HepG2 (cell line): ENCODE measurements at regions not wholly inside any gene's neighbourhood (a gene's known extent, or its start where the extent isn't known, plus 50 kb on each side); places are given as distances from the start of the nearest gene placed in this dataset.

Experiments used
- ATAC-seq: fragments of 200-7000 bp; cut with Tn5 transposase; 3 replicates; pipeline ENCODE4 v1.9.1; 2020; ENCODE audit warnings: mild to moderate bottlenecking, moderate library complexity
- BruUV-seq: library from RNA; stranded (reverse); fragments of 400-500 nt; replicated peaks from 2 replicates; lab custom pipeline; 2021; lab: Mats Ljungman, UMichigan
- CTCF ChIA-PET: fragments of 300-600 bp; formaldehyde crosslinking; extraction: SDS; loops from one replicate; lab custom pipeline; 2021; ENCODE audit warnings: low total read pairs, inconsistent platforms, low intra/inter-chr PET ratio; lab: Yijun Ruan, JAX
- POLR2A ChIA-PET: fragments of 350-600 bp; sonication (Branson Sonifier 250); formaldehyde crosslinking; loops from one replicate; lab custom pipeline; 2020; ENCODE audit warnings: antibody characterized with exemption, inconsistent platforms; lab: Yijun Ruan, JAX
- DNase-seq: peaks from one replicate; pipeline ENCODE4 v3.0.0-alpha.2; 2015; ENCODE audit warnings: low spot score
- FAIRE-seq: peaks from 3 replicates; lab custom pipeline; 2011; peaks lifted over from hg19 to GRCh38; lab: Jason Lieb, UNC
- H2AFZ ChIP-seq: one replicate; pipeline ENCODE4 v1.6.1; 2011; ENCODE audit warnings: low read length, inconsistent platforms
- H3K27ac ChIP-seq: fragments of 300-600 bp; 3 replicates; pipeline ENCODE4 v1.8.0; 2011; ENCODE audit warnings: mixed run types, mild to moderate bottlenecking, mixed read lengths, low read length, inconsistent platforms; ENCODE audit not compliant: insufficient read depth; ENCODE audit errors: extremely low read length
- H3K27me3 ChIP-seq, 2 experiments: fragments of 200-600 bp in 1 of 2; 2 replicates in 1 of 2; 3 replicates in 1 of 2; pipeline versions ENCODE4 v1.6.0 to v1.8.0; 2011; ENCODE audit warnings: low read length in 2 of 2, mild to moderate bottlenecking in 2 of 2, moderate library complexity in 2 of 2, inconsistent platforms in 1 of 2; ENCODE audit not compliant: insufficient read depth in 2 of 2, control insufficient read depth in 1 of 2
- H3K36me3 ChIP-seq, 2 experiments: fragments of 200-600 bp in 1 of 2; replicated peaks in 1 of 2; 2 replicates in 1 of 2; 3 replicates in 1 of 2; pipeline versions ENCODE4 v1.5.1 to v1.8.0; 2011; ENCODE audit warnings: low read length in 2 of 2, inconsistent platforms in 1 of 2; ENCODE audit not compliant: insufficient read depth in 2 of 2, control insufficient read depth in 1 of 2
- H3K4me1 ChIP-seq: 2 replicates; pipeline ENCODE4 v1.5.1; 2012; ENCODE audit warnings: low read length, inconsistent platforms; ENCODE audit not compliant: insufficient read depth
- H3K4me2 ChIP-seq: 2 replicates; pipeline ENCODE4 v1.6.0; 2011; ENCODE audit warnings: low read depth, low read length, inconsistent platforms
- H3K4me3 ChIP-seq, 3 experiments: fragments of 200-600 bp in 1 of 3; sonication (generic), shearing (Covaris generic) in 1 of 3; replicated peaks in 1 of 3; 2 replicates each; pipeline ENCODE4 v1.5.1; 2011 to 2016; ENCODE audit warnings: low read length in 3 of 3, inconsistent platforms in 2 of 3, low read depth in 2 of 3, mild to moderate bottlenecking in 2 of 3, control low read depth in 1 of 3, mixed read lengths in 1 of 3; ENCODE audit not compliant: insufficient read depth in 1 of 3
- H3K79me2 ChIP-seq: one replicate; pipeline ENCODE4 v1.6.1; 2011; ENCODE audit warnings: low read length, inconsistent platforms; ENCODE audit not compliant: insufficient read depth
- H3K9ac ChIP-seq: 2 replicates; pipeline ENCODE4 v1.6.0; 2011; ENCODE audit warnings: mild to moderate bottlenecking, low read depth, low read length, inconsistent platforms; ENCODE audit not compliant: insufficient read depth
- H3K9me3 ChIP-seq: 2 replicates; pipeline ENCODE4 v1.5.1; 2012; ENCODE audit warnings: mild to moderate bottlenecking, low read length
- H4K20me1 ChIP-seq: 2 replicates; pipeline ENCODE4 v1.6.0; 2011; ENCODE audit warnings: inconsistent platforms, mild to moderate bottlenecking, low read length, moderate library complexity; ENCODE audit not compliant: insufficient read depth
- ETV6 ChIP-seq: sonication (generic); formaldehyde crosslinking; conservative IDR thresholded peaks from 2 replicates; pipeline ENCODE4 v1.4.0; 2020; ENCODE audit warnings: missing genetic modification reagents
- FOXA3 ChIP-seq: IDR thresholded peaks from 2 replicates; pipeline ENCODE4 v1.6.1; 2016; ENCODE audit warnings: missing genetic modification reagents, missing compliant biosample characterization
- FOXK1 ChIP-seq: sonication (generic); formaldehyde crosslinking; IDR thresholded peaks from 2 replicates; pipeline ENCODE4 v1.4.0; 2020; ENCODE audit warnings: low read depth, missing genetic modification reagents, borderline replicate concordance
- HMG20A ChIP-seq: IDR thresholded peaks from 2 replicates; pipeline ENCODE4 v1.6.1; 2016; ENCODE audit warnings: borderline replicate concordance
- IKZF4 ChIP-seq: sonication (generic); formaldehyde crosslinking; IDR thresholded peaks from 2 replicates; pipeline ENCODE4 v1.5.1; 2020; ENCODE audit warnings: borderline replicate concordance, mild to moderate bottlenecking, low read depth, missing genetic modification reagents; ENCODE audit errors: not compliant biosample characterization
- KDM1A ChIP-seq: IDR thresholded peaks from 2 replicates; pipeline ENCODE4 v1.6.1; 2016; ENCODE audit warnings: missing compliant biosample characterization
- NFIB ChIP-seq: sonication (generic); formaldehyde crosslinking; IDR thresholded peaks from 2 replicates; pipeline ENCODE4 v1.9.0; 2021; ENCODE audit warnings: missing genetic modification reagents, mild to moderate bottlenecking, borderline replicate concordance
- SNRNP70 ChIP-seq: fragments of 200-400 bp; formaldehyde crosslinking; IDR thresholded peaks from 2 replicates; pipeline ENCODE4 v1.6.1; 2017; ENCODE audit warnings: mild to moderate bottlenecking, low read depth, low read length, moderate library complexity
- TBX3 ChIP-seq: fragments of 450-650 bp; IDR thresholded peaks from 2 replicates; pipeline ENCODE4 v1.6.1; 2017; ENCODE audit warnings: antibody characterized with exemption, mild to moderate bottlenecking, inconsistent platforms, borderline replicate concordance
- TCF7L2 ChIP-seq: IDR thresholded peaks from 2 replicates; pipeline ENCODE4 v1.6.1; 2011; ENCODE audit warnings: mild to moderate bottlenecking, low read depth, low read length, moderate library complexity
- TRIM24 ChIP-seq: sonication (generic); formaldehyde crosslinking; IDR thresholded peaks from 2 replicates; pipeline ENCODE4 v1.8.0; 2022; ENCODE audit warnings: mild to moderate bottlenecking, missing genetic modification reagents
- ZNF382 ChIP-seq: sonication (generic); formaldehyde crosslinking; IDR thresholded peaks from 2 replicates; pipeline ENCODE4 v1.5.0; 2020; ENCODE audit warnings: missing genetic modification reagents, mild to moderate bottlenecking, borderline replicate concordance
- WGBS: methylation state at CpG from one replicate; pipeline ENCODE4 v1.1.6; 2017; ENCODE audit warnings: low lambda C conversion rate; 5-methylcytosine and 5-hydroxymethylcytosine counted together
- in situ Hi-C: cut with HindIII; loops from 2 replicates; pipeline ENCODE4 v1.10.0; 2017; ENCODE audit warnings: low pct_unique_long_range_greater_than_20kb; ENCODE audit not compliant: extremely low pct_ligation_motif_present
- intact Hi-C: fragments of 100-400 bp; cut with micrococcal nuclease; formaldehyde crosslinking; loops from one replicate; pipeline ENCODE4 v1.10.0; 2022; ENCODE audit not compliant: unreplicated experiment
- TF ChIP-seq, protein P1 (sequence below): sonication (generic); formaldehyde crosslinking; IDR thresholded peaks from 2 replicates; pipeline ENCODE4 v1.4.0; 2020; ENCODE audit warnings: missing genetic modification reagents, borderline replicate concordance
- TF ChIP-seq, protein P2 (sequence below): IDR thresholded peaks from 2 replicates; pipeline ENCODE4 v1.6.1; 2016; ENCODE audit warnings: missing genetic modification reagents, missing compliant biosample characterization
- TF ChIP-seq, protein P3 (sequence below): sonication (generic); formaldehyde crosslinking; IDR thresholded peaks from 2 replicates; pipeline ENCODE4 v1.8.1; 2023; ENCODE audit warnings: missing genetic modification reagents, inconsistent platforms, borderline replicate concordance

DNA sequence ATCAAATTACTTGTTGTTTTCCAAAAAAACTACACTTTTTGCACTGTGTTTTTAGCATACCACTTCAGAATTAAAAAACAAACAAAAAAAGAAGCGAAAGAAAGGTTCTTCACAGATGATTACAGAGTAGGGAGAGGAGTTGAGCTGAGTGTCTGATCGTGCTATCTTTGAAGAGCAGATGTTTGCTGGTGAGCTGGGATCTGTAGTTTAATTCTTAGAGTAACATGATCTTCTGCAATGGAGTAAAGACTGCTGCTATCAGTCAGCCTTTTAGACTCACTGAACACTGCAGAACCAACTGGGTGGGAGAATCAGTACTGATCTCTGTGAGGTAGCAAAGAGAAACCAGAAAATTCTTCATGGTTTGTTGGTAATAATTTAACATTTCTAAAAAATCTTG is 1197.8 kb upstream of the SORCS1 start:
- Histone ChIP-seq H3K4me3 (no peak overlapping the region), H3K36me3 (no peaks in the 10 kb centered on the region), H3K4me2 (no peak overlapping the region), H3K27me3 (no peaks in the 10 kb centered on the region), H3K4me1 (no peaks in the 10 kb centered on the region), H3K9ac (no peak overlapping the region), H3K9me3 (peaks cover 82% of the 10 kb centered on the region), H2AFZ (no peak overlapping the region), H3K27ac (no peak overlapping the region), H4K20me1 (no peaks in the 10 kb centered on the region), H3K79me2 (no peaks in the 10 kb centered on the region)
- 3% methylated on average over 2 of the region's 2 CpGs for WGBS
- intact Hi-C loops (no loop called here), in situ Hi-C loops (no loop called here)
- DNase-seq (no peak), ATAC-seq (no peak), FAIRE-seq (no peak)
- ChIA-PET CTCF (no interaction called here), POLR2A (no interaction called here)
- no TSS peak for BruUV-seq
- no peak for TF ChIP-seq ETV6
- no peak for TF ChIP-seq TRIM24 (CRISPR knock-in tag)
- TF ChIP-seq FOXK1 = no peak
- TF ChIP-seq HMG20A = no peak
- no peak for TF ChIP-seq IKZF4 (CRISPR knock-in tag)
- TF ChIP-seq SNRNP70 = no peak

DNA sequence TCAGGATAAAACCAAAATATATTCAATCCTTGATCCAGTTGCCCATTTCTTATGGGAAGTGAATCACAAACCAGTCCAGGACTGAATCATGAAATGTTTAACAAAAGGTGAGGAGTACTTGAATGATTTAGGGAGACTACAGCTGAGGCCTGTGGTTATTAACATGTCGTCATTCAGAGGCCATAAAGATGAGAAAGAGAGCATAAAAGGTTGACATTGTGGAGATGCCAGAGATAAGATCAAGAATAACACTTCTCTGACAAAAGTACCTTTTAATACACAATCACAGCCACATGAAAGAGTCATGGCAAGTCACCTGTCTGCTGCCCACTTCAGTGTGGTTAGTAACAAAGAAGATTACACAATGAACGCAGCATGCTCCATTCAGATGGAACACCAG is 1195.7 kb upstream of the SORCS1 start:
- Histone ChIP-seq H3K4me2 (no peak overlapping the region), H3K4me3 (no peak overlapping the region), H3K79me2 (no peaks in the 10 kb centered on the region), H3K4me1 (no peaks in the 10 kb centered on the region), H3K27me3 (no peaks in the 10 kb centered on the region), H3K9me3 (peaks cover 81% of the 10 kb centered on the region), H3K9ac (no peak overlapping the region), H4K20me1 (no peaks in the 10 kb centered on the region), H2AFZ (no peak overlapping the region), H3K27ac (no peak overlapping the region), H3K36me3 (no peaks in the 10 kb centered on the region)
- ChIA-PET POLR2A (no interaction called here), CTCF (no interaction called here)
- 0% methylated on average over 2 of the region's 2 CpGs for WGBS
- intact Hi-C loops = no loop called here
- in situ Hi-C loops = no loop called here
- no peak for ATAC-seq
- BruUV-seq = no TSS peak
- no peak for DNase-seq
- no peak for FAIRE-seq
- TF ChIP-seq NFIB (CRISPR knock-in tag) = no peak
- TF ChIP-seq KDM1A (CRISPR knock-in tag) = no peak
- TF ChIP-seq TBX3 = no peak
- TF ChIP-seq ZNF382 (CRISPR knock-in tag) = no peak
- TF ChIP-seq, protein P1, sequence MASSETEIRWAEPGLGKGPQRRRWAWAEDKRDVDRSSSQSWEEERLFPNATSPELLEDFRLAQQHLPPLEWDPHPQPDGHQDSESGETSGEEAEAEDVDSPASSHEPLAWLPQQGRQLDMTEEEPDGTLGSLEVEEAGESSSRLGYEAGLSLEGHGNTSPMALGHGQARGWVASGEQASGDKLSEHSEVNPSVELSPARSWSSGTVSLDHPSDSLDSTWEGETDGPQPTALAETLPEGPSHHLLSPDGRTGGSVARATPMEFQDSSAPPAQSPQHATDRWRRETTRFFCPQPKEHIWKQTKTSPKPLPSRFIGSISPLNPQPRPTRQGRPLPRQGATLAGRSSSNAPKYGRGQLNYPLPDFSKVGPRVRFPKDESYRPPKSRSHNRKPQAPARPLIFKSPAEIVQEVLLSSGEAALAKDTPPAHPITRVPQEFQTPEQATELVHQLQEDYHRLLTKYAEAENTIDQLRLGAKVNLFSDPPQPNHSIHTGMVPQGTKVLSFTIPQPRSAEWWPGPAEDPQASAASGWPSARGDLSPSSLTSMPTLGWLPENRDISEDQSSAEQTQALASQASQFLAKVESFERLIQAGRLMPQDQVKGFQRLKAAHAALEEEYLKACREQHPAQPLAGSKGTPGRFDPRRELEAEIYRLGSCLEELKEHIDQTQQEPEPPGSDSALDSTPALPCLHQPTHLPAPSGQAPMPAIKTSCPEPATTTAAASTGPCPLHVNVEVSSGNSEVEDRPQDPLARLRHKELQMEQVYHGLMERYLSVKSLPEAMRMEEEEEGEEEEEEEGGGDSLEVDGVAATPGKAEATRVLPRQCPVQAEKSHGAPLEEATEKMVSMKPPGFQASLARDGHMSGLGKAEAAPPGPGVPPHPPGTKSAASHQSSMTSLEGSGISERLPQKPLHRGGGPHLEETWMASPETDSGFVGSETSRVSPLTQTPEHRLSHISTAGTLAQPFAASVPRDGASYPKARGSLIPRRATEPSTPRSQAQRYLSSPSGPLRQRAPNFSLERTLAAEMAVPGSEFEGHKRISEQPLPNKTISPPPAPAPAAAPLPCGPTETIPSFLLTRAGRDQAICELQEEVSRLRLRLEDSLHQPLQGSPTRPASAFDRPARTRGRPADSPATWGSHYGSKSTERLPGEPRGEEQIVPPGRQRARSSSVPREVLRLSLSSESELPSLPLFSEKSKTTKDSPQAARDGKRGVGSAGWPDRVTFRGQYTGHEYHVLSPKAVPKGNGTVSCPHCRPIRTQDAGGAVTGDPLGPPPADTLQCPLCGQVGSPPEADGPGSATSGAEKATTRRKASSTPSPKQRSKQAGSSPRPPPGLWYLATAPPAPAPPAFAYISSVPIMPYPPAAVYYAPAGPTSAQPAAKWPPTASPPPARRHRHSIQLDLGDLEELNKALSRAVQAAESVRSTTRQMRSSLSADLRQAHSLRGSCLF = no peak
- TF ChIP-seq FOXA3 = no peak
- TF ChIP-seq TCF7L2 = no peak
- TF ChIP-seq, protein P2, sequence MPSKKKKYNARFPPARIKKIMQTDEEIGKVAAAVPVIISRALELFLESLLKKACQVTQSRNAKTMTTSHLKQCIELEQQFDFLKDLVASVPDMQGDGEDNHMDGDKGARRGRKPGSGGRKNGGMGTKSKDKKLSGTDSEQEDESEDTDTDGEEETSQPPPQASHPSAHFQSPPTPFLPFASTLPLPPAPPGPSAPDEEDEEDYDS (CRISPR knock-in tag) = no peak
- TF ChIP-seq, protein P3, sequence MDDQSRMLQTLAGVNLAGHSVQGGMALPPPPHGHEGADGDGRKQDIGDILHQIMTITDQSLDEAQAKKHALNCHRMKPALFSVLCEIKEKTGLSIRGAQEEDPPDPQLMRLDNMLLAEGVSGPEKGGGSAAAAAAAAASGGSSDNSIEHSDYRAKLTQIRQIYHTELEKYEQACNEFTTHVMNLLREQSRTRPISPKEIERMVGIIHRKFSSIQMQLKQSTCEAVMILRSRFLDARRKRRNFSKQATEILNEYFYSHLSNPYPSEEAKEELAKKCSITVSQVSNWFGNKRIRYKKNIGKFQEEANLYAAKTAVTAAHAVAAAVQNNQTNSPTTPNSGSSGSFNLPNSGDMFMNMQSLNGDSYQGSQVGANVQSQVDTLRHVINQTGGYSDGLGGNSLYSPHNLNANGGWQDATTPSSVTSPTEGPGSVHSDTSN (CRISPR knock-in tag) = no peak
